ENCODE measurements at regions not wholly inside any gene's neighbourhood (a gene's known extent, or its start where the extent isn't known, plus 50 kb on each side); places are given as distances from the start of the nearest gene placed in this dataset.
A peak's percentile ranks its signal among the peaks of the same experiment; 100 is the strongest.

- H3K27ac ChIP-seq: no peak overlapping the region
- no peaks in the 10 kb centered on the region for H3K4me1 ChIP-seq
- DNase-seq: no peak
- H3K9me3 ChIP-seq (replicated peaks): no peaks in the 10 kb centered on the region
- H3K4me3 ChIP-seq: no peak overlapping the region
- H3K27me3 ChIP-seq: no peaks in the 10 kb centered on the region
- no peaks in the 10 kb centered on the region for H3K36me3 ChIP-seq
Measured at GRCh38 chr20:6909608-6910007, 142.1 kb downstream of the BMP2 start.

- Histone ChIP-seq H3K27me3 (no peaks in the 10 kb centered on the region), H3K4me3 (no peak overlapping the region), H3K27ac (no peak overlapping the region), H3K9me3 (replicated peaks) (no peaks in the 10 kb centered on the region), H3K4me1 (no peaks in the 10 kb centered on the region), H3K36me3 (no peaks in the 10 kb centered on the region)
- no peak for DNase-seq
Measured at GRCh38 chr20:6914986-6915385, 147.5 kb downstream of the BMP2 start.

GRCh38 chr20:6916938-6917337, 149.5 kb downstream of the BMP2 start:
- Histone ChIP-seq H3K9me3 (replicated peaks) (no peaks in the 10 kb centered on the region), H3K27ac (no peak overlapping the region), H3K4me1 (no peaks in the 10 kb centered on the region), H3K36me3 (no peaks in the 10 kb centered on the region), H3K27me3 (no peaks in the 10 kb centered on the region), H3K4me3 (no peak overlapping the region)
- DNase-seq: no peak

- peak; percentile 1 to 10 for DNase-seq
- Histone ChIP-seq H3K4me1 (no peaks in the 10 kb centered on the region), H3K36me3 (no peaks in the 10 kb centered on the region), H3K9me3 (replicated peaks) (no peaks in the 10 kb centered on the region), H3K4me3 (no peak overlapping the region), H3K27ac (no peak overlapping the region), H3K27me3 (no peaks in the 10 kb centered on the region)
Measured at GRCh38 chr20:6919792-6920468, 152.4 kb downstream of the BMP2 start.

GRCh38 chr20:6920991-6921613, 153.6 kb downstream of the BMP2 start:
- Histone ChIP-seq H3K27ac (no peak overlapping the region), H3K36me3 (no peaks in the 10 kb centered on the region), H3K4me1 (no peaks in the 10 kb centered on the region), H3K9me3 (replicated peaks) (no peaks in the 10 kb centered on the region), H3K27me3 (no peaks in the 10 kb centered on the region), H3K4me3 (no peak overlapping the region)
- DNase-seq: no peak

- Histone ChIP-seq H3K4me3 (no peak overlapping the region), H3K36me3 (no peaks in the 10 kb centered on the region), H3K27me3 (no peaks in the 10 kb centered on the region)
Measured at GRCh38 chr20:6921717-6922386, 154.4 kb downstream of the BMP2 start.

GRCh38 chr20:6924681-6925080, 157.2 kb downstream of the BMP2 start:
- Histone ChIP-seq H3K4me3 (no peak overlapping the region), H3K9me3 (replicated peaks) (no peaks in the 10 kb centered on the region)

More at GRCh38 chr20:6921717-6922386, 154.4 kb downstream of the BMP2 start:
- Histone ChIP-seq H3K9me3 (replicated peaks) (no peaks in the 10 kb centered on the region), H3K4me1 (no peaks in the 10 kb centered on the region), H3K27ac (no peak overlapping the region)
- no peak for DNase-seq

GRCh38 chr20:6925744-6926278, 158.3 kb downstream of the BMP2 start:
- H3K4me1 ChIP-seq: no peaks in the 10 kb centered on the region
- H3K36me3 ChIP-seq: no peaks in the 10 kb centered on the region
- no peaks in the 10 kb centered on the region for H3K27me3 ChIP-seq
- no peak for DNase-seq
- H3K4me3 ChIP-seq: no peak overlapping the region
- no peak overlapping the region for H3K27ac ChIP-seq
- H3K9me3 ChIP-seq (replicated peaks): no peaks in the 10 kb centered on the region

More at GRCh38 chr20:6924681-6925080, 157.2 kb downstream of the BMP2 start:
- Histone ChIP-seq H3K27ac (no peak overlapping the region), H3K27me3 (no peaks in the 10 kb centered on the region), H3K4me1 (no peaks in the 10 kb centered on the region), H3K36me3 (no peaks in the 10 kb centered on the region)
- no peak for DNase-seq

- Histone ChIP-seq H3K4me1 (no peaks in the 10 kb centered on the region), H3K27me3 (no peaks in the 10 kb centered on the region), H3K9me3 (replicated peaks) (no peaks in the 10 kb centered on the region), H3K4me3 (no peak overlapping the region), H3K36me3 (no peaks in the 10 kb centered on the region), H3K27ac (no peak overlapping the region)
- peak; percentile 11 to 56 for DNase-seq
Measured at GRCh38 chr20:6940048-6940447, 172.6 kb downstream of the BMP2 start.

GRCh38 chr20:6940876-6941275, 173.4 kb downstream of the BMP2 start:
- Histone ChIP-seq H3K36me3 (no peaks in the 10 kb centered on the region), H3K27me3 (no peaks in the 10 kb centered on the region), H3K27ac (no peak overlapping the region), H3K4me3 (no peak overlapping the region), H3K4me1 (no peaks in the 10 kb centered on the region), H3K9me3 (replicated peaks) (no peaks in the 10 kb centered on the region)
- DNase-seq: no peak

- no peak overlapping the region for H3K4me3 ChIP-seq
- no peaks in the 10 kb centered on the region for H3K36me3 ChIP-seq
- H3K27ac ChIP-seq: no peak overlapping the region
- no peaks in the 10 kb centered on the region for H3K9me3 ChIP-seq (replicated peaks)
- no peaks in the 10 kb centered on the region for H3K27me3 ChIP-seq
- DNase-seq: no peak
- no peaks in the 10 kb centered on the region for H3K4me1 ChIP-seq
Measured at GRCh38 chr20:6941571-6941970, 174.1 kb downstream of the BMP2 start.

GRCh38 chr20:6942266-6942665, 174.8 kb downstream of the BMP2 start:
- H3K27ac ChIP-seq: no peak overlapping the region
- H3K36me3 ChIP-seq: no peaks in the 10 kb centered on the region
- DNase-seq: no peak
- H3K4me3 ChIP-seq: no peak overlapping the region
- no peaks in the 10 kb centered on the region for H3K27me3 ChIP-seq
- H3K9me3 ChIP-seq (replicated peaks): no peaks in the 10 kb centered on the region
- H3K4me1 ChIP-seq: no peaks in the 10 kb centered on the region

GRCh38 chr20:6944292-6944691, 176.8 kb downstream of the BMP2 start:
- no peak overlapping the region for H3K4me3 ChIP-seq

GRCh38 chr20:6953611-6954010, 186.1 kb downstream of the BMP2 start:
- Histone ChIP-seq H3K27ac (no peak overlapping the region), H3K36me3 (no peaks in the 10 kb centered on the region), H3K4me3 (no peak overlapping the region), H3K9me3 (replicated peaks) (no peaks in the 10 kb centered on the region), H3K27me3 (no peaks in the 10 kb centered on the region), H3K4me1 (no peaks in the 10 kb centered on the region)
- no peak for DNase-seq

More at GRCh38 chr20:6944292-6944691, 176.8 kb downstream of the BMP2 start:
- DNase-seq: no peak
- no peaks in the 10 kb centered on the region for H3K9me3 ChIP-seq (replicated peaks)
- H3K27ac ChIP-seq: no peak overlapping the region
- H3K36me3 ChIP-seq: no peaks in the 10 kb centered on the region
- no peaks in the 10 kb centered on the region for H3K27me3 ChIP-seq
- H3K4me1 ChIP-seq: no peaks in the 10 kb centered on the region

GRCh38 chr20:6954219-6954618, 186.7 kb downstream of the BMP2 start:
- H3K4me1 ChIP-seq: no peaks in the 10 kb centered on the region
- no peaks in the 10 kb centered on the region for H3K36me3 ChIP-seq
- no peak overlapping the region for H3K4me3 ChIP-seq
- no peak overlapping the region for H3K27ac ChIP-seq
- DNase-seq: no peak
- no peaks in the 10 kb centered on the region for H3K9me3 ChIP-seq (replicated peaks)
- H3K27me3 ChIP-seq: no peaks in the 10 kb centered on the region

All from SJCRH30 (cell line).